HG03175 (cell line): ENCODE measurements at regions not wholly inside any gene's neighbourhood (a gene's known extent, or its start where the extent isn't known, plus 50 kb on each side); places are given as distances from the start of the nearest gene placed in this dataset.

Experiments used
- ATAC-seq: cut with Tn5 transposase; IDR thresholded peaks from one replicate; pipeline ENCODE4 v1.9.1; 2021; ENCODE audit warnings: mild to moderate bottlenecking, moderate library complexity; ENCODE audit not compliant: unreplicated experiment

GRCh38 chr18:51516478-51517038 is 319.1 kb upstream of the MEX3C start:
- no peak for ATAC-seq

GRCh38 chr18:51519571-51519970 is 322.1 kb upstream of the MEX3C start:
- ATAC-seq: no peak

- ATAC-seq: no peak
Measured at GRCh38 chr18:51520676-51521180, 323.2 kb upstream of the MEX3C start.

- no peak for ATAC-seq
Measured at GRCh38 chr18:51522338-51522737, 324.9 kb upstream of the MEX3C start.

GRCh38 chr18:51522821-51523220 is 325.3 kb upstream of the MEX3C start:
- no peak for ATAC-seq

- no peak for ATAC-seq
Measured at GRCh38 chr18:51523671-51524070, 326.2 kb upstream of the MEX3C start.

GRCh38 chr18:51525453-51526225 is 328.2 kb upstream of the MEX3C start:
- no peak for ATAC-seq

GRCh38 chr18:51527826-51528225 is 330.3 kb upstream of the MEX3C start:
- no peak for ATAC-seq

- ATAC-seq: no peak
Measured at GRCh38 chr18:51531501-51531900, 334.0 kb upstream of the MEX3C start.

GRCh38 chr18:51537487-51537886 is 340.0 kb upstream of the MEX3C start:
- no peak for ATAC-seq

- no peak for ATAC-seq
Measured at GRCh38 chr18:51540562-51540961, 343.1 kb upstream of the MEX3C start.

GRCh38 chr18:51541230-51541629 is 343.7 kb upstream of the MEX3C start:
- no peak for ATAC-seq

- no peak for ATAC-seq
Measured at GRCh38 chr18:51543658-51544155, 346.2 kb upstream of the MEX3C start.

GRCh38 chr18:51545446-51545845 is 348.0 kb upstream of the MEX3C start:
- ATAC-seq: no peak

GRCh38 chr18:51559198-51559901 is 361.9 kb upstream of the MEX3C start:
- ATAC-seq: no peak

GRCh38 chr18:51559902-51560287 is 362.4 kb upstream of the MEX3C start:
- ATAC-seq: no peak

- ATAC-seq: no peak
Measured at GRCh38 chr18:51561821-51562220, 364.3 kb upstream of the MEX3C start.

GRCh38 chr18:51562866-51563265 is 365.4 kb upstream of the MEX3C start:
- ATAC-seq: no peak

- ATAC-seq: no peak
Measured at GRCh38 chr18:51563396-51563795, 365.9 kb upstream of the MEX3C start.

GRCh38 chr18:51568151-51568550 is 370.7 kb upstream of the MEX3C start:
- ATAC-seq: no peak

- ATAC-seq: no peak
Measured at GRCh38 chr18:51569153-51569552, 371.7 kb upstream of the MEX3C start.

GRCh38 chr18:51569561-51569960 is 372.1 kb upstream of the MEX3C start:
- ATAC-seq: no peak
